ENCODE measurements at regions not wholly inside any gene's neighbourhood (a gene's known extent, or its start where the extent isn't known, plus 50 kb on each side); places are given as distances from the start of the nearest gene placed in this dataset.
"Not testable (repeated sequence)": the region's sequence is repeated elsewhere in the genome, so short reads cannot be mapped to it uniquely, and the experiment has no call there.

GRCh38 chr7:149625340-149625946 lies 127.8 kb upstream of the ZNF746 start:
- Histone ChIP-seq H3K27ac (ENCODE audit: low read depth, low read length, poor library complexity, severe bottlenecking) (no peak overlapping the region), H3K36me3 (ENCODE audit: insufficient read depth, low read length) (peaks cover 8% of the 10 kb centered on the region), H4K20me1 (ENCODE audit: insufficient read depth, low read length) (no peaks in the 10 kb centered on the region), H3K9ac (ENCODE audit: low read length) (peak overlapping the region; percentile 60), H3F3A (ENCODE audit: insufficient read depth, low read length) (no peaks in the 10 kb centered on the region), H3K4me3 (ENCODE audit: low read depth, low read length, poor library complexity, severe bottlenecking) (peak overlapping the region; percentile 69), H2AFZ (ENCODE audit: low read length) (peak overlapping the region; percentile 86), H3K9me3 (ENCODE audit: low read length) (no peaks in the 10 kb centered on the region), H3K9me2 (ENCODE audit: low read depth, low read length) (no peaks in the 10 kb centered on the region), H3K4me1 (ENCODE audit: insufficient read depth, low read length, severe bottlenecking) (peaks cover 40% of the 10 kb centered on the region), H3K27me3 (ENCODE audit: insufficient read depth, low read length) (peaks cover 9% of the 10 kb centered on the region; the same call in 1 of the 2 replicates), H3K79me2 (ENCODE audit: insufficient read depth, low read length) (no peaks in the 10 kb centered on the region), H3K4me2 (ENCODE audit: low read length) (peak overlapping the region; percentile 79)
- TF ChIP-seq, protein P1, sequence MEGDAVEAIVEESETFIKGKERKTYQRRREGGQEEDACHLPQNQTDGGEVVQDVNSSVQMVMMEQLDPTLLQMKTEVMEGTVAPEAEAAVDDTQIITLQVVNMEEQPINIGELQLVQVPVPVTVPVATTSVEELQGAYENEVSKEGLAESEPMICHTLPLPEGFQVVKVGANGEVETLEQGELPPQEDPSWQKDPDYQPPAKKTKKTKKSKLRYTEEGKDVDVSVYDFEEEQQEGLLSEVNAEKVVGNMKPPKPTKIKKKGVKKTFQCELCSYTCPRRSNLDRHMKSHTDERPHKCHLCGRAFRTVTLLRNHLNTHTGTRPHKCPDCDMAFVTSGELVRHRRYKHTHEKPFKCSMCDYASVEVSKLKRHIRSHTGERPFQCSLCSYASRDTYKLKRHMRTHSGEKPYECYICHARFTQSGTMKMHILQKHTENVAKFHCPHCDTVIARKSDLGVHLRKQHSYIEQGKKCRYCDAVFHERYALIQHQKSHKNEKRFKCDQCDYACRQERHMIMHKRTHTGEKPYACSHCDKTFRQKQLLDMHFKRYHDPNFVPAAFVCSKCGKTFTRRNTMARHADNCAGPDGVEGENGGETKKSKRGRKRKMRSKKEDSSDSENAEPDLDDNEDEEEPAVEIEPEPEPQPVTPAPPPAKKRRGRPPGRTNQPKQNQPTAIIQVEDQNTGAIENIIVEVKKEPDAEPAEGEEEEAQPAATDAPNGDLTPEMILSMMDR (IDR thresholded peaks at IDR 0.05; ENCODE audit: low read length), result peak; percentile 95
- no peak for TF ChIP-seq EZH2 (IDR thresholded peaks at IDR 0.05; ENCODE audit: borderline replicate concordance, low read length)

- Histone ChIP-seq H3K4me1 (ENCODE audit: insufficient read depth, low read length, severe bottlenecking) (peaks cover 40% of the 10 kb centered on the region), H4K20me1 (ENCODE audit: insufficient read depth, low read length) (no peaks in the 10 kb centered on the region), H3K9me3 (ENCODE audit: low read length) (no peaks in the 10 kb centered on the region), H2AFZ (ENCODE audit: low read length) (peak overlapping the region; percentile 86), H3F3A (ENCODE audit: insufficient read depth, low read length) (no peaks in the 10 kb centered on the region), H3K9me2 (ENCODE audit: low read depth, low read length) (no peaks in the 10 kb centered on the region), H3K27ac (ENCODE audit: low read depth, low read length, poor library complexity, severe bottlenecking) (no peak overlapping the region), H3K4me3 (ENCODE audit: low read depth, low read length, poor library complexity, severe bottlenecking) (peak overlapping the region; percentile 69), H3K9ac (ENCODE audit: low read length) (peak overlapping the region; percentile 60), H3K79me2 (ENCODE audit: insufficient read depth, low read length) (no peaks in the 10 kb centered on the region), H3K4me2 (ENCODE audit: low read length) (peak overlapping the region; percentile 79), H3K27me3 (ENCODE audit: insufficient read depth, low read length) (peaks cover 9% of the 10 kb centered on the region; the same call in 1 of the 2 replicates), H3K36me3 (ENCODE audit: insufficient read depth, low read length) (peaks cover 15% of the 10 kb centered on the region)
- TF ChIP-seq EZH2 (IDR thresholded peaks at IDR 0.05; ENCODE audit: borderline replicate concordance, low read length), result no peak
- TF ChIP-seq, protein P1 (IDR thresholded peaks at IDR 0.05; ENCODE audit: low read length), result peak; percentile 95
Observed at GRCh38 chr7:149624419-149625339, 127.1 kb upstream of the ZNF746 start.

- no peaks in the 10 kb centered on the region for H3K9me3 ChIP-seq (ENCODE audit: low read length)
- no peaks in the 10 kb centered on the region for H4K20me1 ChIP-seq (ENCODE audit: insufficient read depth, low read length)
- TF ChIP-seq, protein P1 (IDR thresholded peaks at IDR 0.05; ENCODE audit: low read length), result no peak
- no peak for TF ChIP-seq EZH2 (IDR thresholded peaks at IDR 0.05; ENCODE audit: borderline replicate concordance, low read length)
- H3F3A ChIP-seq (ENCODE audit: insufficient read depth, low read length), result no peaks in the 10 kb centered on the region
- peaks cover 22% of the 10 kb centered on the region for H3K36me3 ChIP-seq (ENCODE audit: insufficient read depth, low read length)
- peaks cover 40% of the 10 kb centered on the region for H3K4me1 ChIP-seq (ENCODE audit: insufficient read depth, low read length, severe bottlenecking)
- H2AFZ ChIP-seq (ENCODE audit: low read length), result no peak overlapping the region
- H3K4me2 ChIP-seq (ENCODE audit: low read length), result peak overlapping the region; percentile 79
- H3K79me2 ChIP-seq (ENCODE audit: insufficient read depth, low read length), result no peaks in the 10 kb centered on the region
- H3K27ac ChIP-seq (ENCODE audit: low read depth, low read length, poor library complexity, severe bottlenecking), result no peak overlapping the region
- peak overlapping the region; percentile 60 for H3K9ac ChIP-seq (ENCODE audit: low read length)
- H3K4me3 ChIP-seq (ENCODE audit: low read depth, low read length, poor library complexity, severe bottlenecking), result peak overlapping the region; percentile 69
- no peaks in the 10 kb centered on the region for H3K9me2 ChIP-seq (ENCODE audit: low read depth, low read length)
- peaks cover 9% of the 10 kb centered on the region; the same call in 1 of the 2 replicates for H3K27me3 ChIP-seq (ENCODE audit: insufficient read depth, low read length)
Observed at GRCh38 chr7:149624006-149624405, 126.4 kb upstream of the ZNF746 start.

DNA sequence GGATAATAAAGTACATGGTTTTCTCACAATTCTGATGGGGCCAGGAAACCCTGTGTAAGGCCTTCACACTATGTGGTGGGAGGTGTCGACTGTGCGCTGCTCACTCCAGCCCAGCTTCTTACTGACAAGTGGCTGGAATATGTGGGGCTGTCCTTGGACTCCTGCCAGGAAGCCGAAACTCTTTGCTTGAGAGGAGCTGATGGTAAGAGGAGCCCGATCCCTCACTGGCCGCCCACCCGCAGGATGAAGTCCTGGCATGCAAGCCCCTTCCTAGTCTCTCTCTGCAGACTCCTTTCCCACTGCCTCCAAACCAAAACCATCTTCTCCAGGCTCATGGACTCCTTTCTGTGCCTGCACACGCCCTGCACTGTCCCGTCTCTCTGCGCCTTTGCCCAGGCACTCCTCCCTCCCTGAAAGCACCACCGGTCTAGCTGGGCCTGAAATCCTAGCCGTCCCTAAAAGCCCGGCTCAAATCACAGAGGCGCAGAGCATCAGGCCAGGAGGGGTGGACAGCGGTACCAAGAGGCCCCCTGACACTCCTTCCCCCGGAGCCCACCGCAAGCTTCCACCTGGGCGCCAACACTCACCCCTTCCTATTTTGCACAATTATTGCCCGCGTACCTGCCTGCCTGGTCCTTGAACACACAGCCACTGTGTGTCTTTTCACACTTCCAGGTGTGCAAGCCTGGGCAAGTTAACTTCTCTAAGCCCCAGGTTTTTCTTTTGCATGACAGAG lies 125.8 kb upstream of the ZNF746 start:
- not testable (repeated sequence) for H3F3A ChIP-seq (ENCODE audit: insufficient read depth, low read length); H3K79me2 ChIP-seq (ENCODE audit: insufficient read depth, low read length); H2AFZ ChIP-seq (ENCODE audit: low read length); H4K20me1 ChIP-seq (ENCODE audit: insufficient read depth, low read length); H3K27me3 ChIP-seq (ENCODE audit: insufficient read depth, low read length); H3K9me3 ChIP-seq (ENCODE audit: low read length); H3K9me2 ChIP-seq (ENCODE audit: low read depth, low read length); H3K27ac ChIP-seq (ENCODE audit: low read depth, low read length, poor library complexity, severe bottlenecking)
- Histone ChIP-seq H3K36me3 (ENCODE audit: insufficient read depth, low read length) (peaks cover 28% of the 10 kb centered on the region), H3K4me3 (ENCODE audit: low read depth, low read length, poor library complexity, severe bottlenecking) (peak overlapping the region; percentile 69), H3K9ac (ENCODE audit: low read length) (peak overlapping the region; percentile 60), H3K4me1 (ENCODE audit: insufficient read depth, low read length, severe bottlenecking) (peaks cover 40% of the 10 kb centered on the region), H3K4me2 (ENCODE audit: low read length) (peak overlapping the region; percentile 79)
